ENCODE measurements at regions not wholly inside any gene's neighbourhood (a gene's known extent, or its start where the extent isn't known, plus 50 kb on each side); places are given as distances from the start of the nearest gene placed in this dataset.

- TF ChIP-seq CTCF (IDR thresholded peaks at IDR 0.05; ENCODE audit: unreplicated experiment): peak; percentile 44
- Mint-ChIP-seq H3K36me3 (ENCODE audit: low read depth, unreplicated experiment) (no peaks in the 10 kb centered on the region), H3K4me1 (ENCODE audit: unreplicated experiment) (no peaks in the 10 kb centered on the region)
These were observed 831.7 kb upstream of the POU3F4 start for GRCh38 chrX:82676386-82676785.

GRCh38 chrX:82677286-82677685 is 830.8 kb upstream of the POU3F4 start:
- Mint-ChIP-seq H3K9me3 (ENCODE audit: unreplicated experiment) (no peaks in the 10 kb centered on the region), H3K36me3 (ENCODE audit: low read depth, unreplicated experiment) (no peaks in the 10 kb centered on the region), H3K4me1 (ENCODE audit: unreplicated experiment) (no peaks in the 10 kb centered on the region), H3K27me3 (ENCODE audit: unreplicated experiment) (no peaks in the 10 kb centered on the region), H3K4me3 (ENCODE audit: unreplicated experiment) (no peak overlapping the region), H3K27ac (ENCODE audit: unreplicated experiment) (no peak overlapping the region)
- DNase-seq (ENCODE audit: low spot score): no peak
- TF ChIP-seq CTCF (IDR thresholded peaks at IDR 0.05; ENCODE audit: unreplicated experiment): no peak

More at GRCh38 chrX:82676386-82676785, 831.7 kb upstream of the POU3F4 start:
- Mint-ChIP-seq H3K27me3 (ENCODE audit: unreplicated experiment) (no peaks in the 10 kb centered on the region), H3K9me3 (ENCODE audit: unreplicated experiment) (no peaks in the 10 kb centered on the region), H3K4me3 (ENCODE audit: unreplicated experiment) (no peak overlapping the region), H3K27ac (ENCODE audit: unreplicated experiment) (no peak overlapping the region)
- DNase-seq (ENCODE audit: low spot score): no peak

DNA sequence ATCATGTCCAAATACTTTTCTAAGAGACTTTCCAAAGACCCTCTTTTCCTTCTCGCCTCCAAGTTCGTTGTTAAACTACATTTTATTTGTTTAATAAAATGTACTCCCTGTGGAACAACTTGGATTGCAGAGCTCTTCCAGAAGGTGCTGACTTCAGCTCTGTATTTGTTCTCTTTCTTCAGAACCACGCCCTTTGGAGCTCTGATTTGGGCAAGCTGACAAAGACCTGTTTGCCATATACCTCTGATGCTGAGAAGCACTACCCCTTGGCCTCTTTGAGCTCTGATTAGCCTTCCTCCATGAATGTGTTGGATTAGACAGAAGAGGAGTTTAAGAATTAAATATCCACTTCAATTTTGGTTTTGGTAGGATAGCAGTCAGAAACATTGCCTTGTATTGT is 815.1 kb upstream of the POU3F4 start:
- no peak for TF ChIP-seq CTCF (IDR thresholded peaks at IDR 0.05; ENCODE audit: unreplicated experiment)
- H3K4me3 Mint-ChIP-seq (ENCODE audit: unreplicated experiment): no peak overlapping the region

DNA sequence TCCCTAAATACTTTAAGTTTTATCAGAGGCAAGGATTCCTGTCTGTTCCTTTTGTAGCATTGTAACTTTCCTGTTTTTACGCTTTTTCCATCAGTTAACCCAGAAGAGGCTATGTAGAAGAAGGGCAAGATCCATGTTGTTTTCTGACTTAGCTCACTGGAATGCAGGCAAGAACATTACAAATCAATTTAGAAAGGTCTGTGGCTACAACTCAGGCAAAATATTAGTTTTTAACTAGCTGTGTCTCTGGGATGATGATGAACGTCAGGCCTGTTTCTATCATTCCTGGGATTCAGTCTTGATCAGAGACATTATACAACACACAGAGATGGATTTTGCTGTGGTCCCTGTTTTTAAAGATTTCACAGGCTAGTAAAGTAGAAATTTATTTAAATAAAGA is 813.0 kb upstream of the POU3F4 start:
- no peak for TF ChIP-seq CTCF (IDR thresholded peaks at IDR 0.05; ENCODE audit: unreplicated experiment)
- Mint-ChIP-seq H3K27me3 (ENCODE audit: unreplicated experiment) (no peaks in the 10 kb centered on the region), H3K4me1 (ENCODE audit: unreplicated experiment) (no peaks in the 10 kb centered on the region), H3K9me3 (ENCODE audit: unreplicated experiment) (no peaks in the 10 kb centered on the region), H3K36me3 (ENCODE audit: low read depth, unreplicated experiment) (no peaks in the 10 kb centered on the region), H3K27ac (ENCODE audit: unreplicated experiment) (no peak overlapping the region), H3K4me3 (ENCODE audit: unreplicated experiment) (no peak overlapping the region)
- DNase-seq (ENCODE audit: low spot score): no peak

More for the DNA sequence above, 815.1 kb upstream of the POU3F4 start:
- H3K36me3 Mint-ChIP-seq (ENCODE audit: low read depth, unreplicated experiment): no peaks in the 10 kb centered on the region
- H3K27me3 Mint-ChIP-seq (ENCODE audit: unreplicated experiment): no peaks in the 10 kb centered on the region
- H3K4me1 Mint-ChIP-seq (ENCODE audit: unreplicated experiment): no peaks in the 10 kb centered on the region
- no peak overlapping the region for H3K27ac Mint-ChIP-seq (ENCODE audit: unreplicated experiment)
- no peak for DNase-seq (ENCODE audit: low spot score)
- no peaks in the 10 kb centered on the region for H3K9me3 Mint-ChIP-seq (ENCODE audit: unreplicated experiment)

- Mint-ChIP-seq H3K4me3 (ENCODE audit: unreplicated experiment) (no peak overlapping the region), H3K4me1 (ENCODE audit: unreplicated experiment) (no peaks in the 10 kb centered on the region), H3K27me3 (ENCODE audit: unreplicated experiment) (no peaks in the 10 kb centered on the region), H3K27ac (ENCODE audit: unreplicated experiment) (no peak overlapping the region), H3K36me3 (ENCODE audit: low read depth, unreplicated experiment) (no peaks in the 10 kb centered on the region), H3K9me3 (ENCODE audit: unreplicated experiment) (no peaks in the 10 kb centered on the region)
- DNase-seq (ENCODE audit: low spot score): no peak
- TF ChIP-seq CTCF (IDR thresholded peaks at IDR 0.05; ENCODE audit: unreplicated experiment): no peak
These were observed 804.5 kb upstream of the POU3F4 start for GRCh38 chrX:82703551-82703950.
